HepG2 (cell line): ENCODE measurements at regions not wholly inside any gene's neighbourhood (a gene's known extent, or its start where the extent isn't known, plus 50 kb on each side); places are given as distances from the start of the nearest gene placed in this dataset.

ENCODE experiments used
- ATAC-seq: fragments of 200-7000 bp; cut with Tn5 transposase; 3 replicates; pipeline ENCODE4 v1.9.1; 2020; ENCODE audit warnings: mild to moderate bottlenecking, moderate library complexity
- BruUV-seq: library from RNA; stranded (reverse); fragments of 400-500 nt; replicated peaks from 2 replicates; lab custom pipeline; 2021; lab: Mats Ljungman, UMichigan
- CTCF ChIA-PET: fragments of 300-600 bp; formaldehyde crosslinking; extraction: SDS; loops from one replicate; lab custom pipeline; 2021; ENCODE audit warnings: low total read pairs, inconsistent platforms, low intra/inter-chr PET ratio; lab: Yijun Ruan, JAX
- POLR2A ChIA-PET: fragments of 350-600 bp; sonication (Branson Sonifier 250); formaldehyde crosslinking; loops from one replicate; lab custom pipeline; 2020; ENCODE audit warnings: antibody characterized with exemption, inconsistent platforms; lab: Yijun Ruan, JAX
- DNase-seq: peaks from one replicate; pipeline ENCODE4 v3.0.0-alpha.2; 2015; ENCODE audit warnings: low spot score
- FAIRE-seq: peaks from 3 replicates; lab custom pipeline; 2011; peaks lifted over from hg19 to GRCh38; lab: Jason Lieb, UNC
- H2AFZ ChIP-seq: one replicate; pipeline ENCODE4 v1.6.1; 2011; ENCODE audit warnings: low read length, inconsistent platforms
- H3K27ac ChIP-seq: fragments of 300-600 bp; 3 replicates; pipeline ENCODE4 v1.8.0; 2011; ENCODE audit warnings: mixed run types, mild to moderate bottlenecking, mixed read lengths, low read length, inconsistent platforms; ENCODE audit not compliant: insufficient read depth; ENCODE audit errors: extremely low read length
- H3K27me3 ChIP-seq, 2 experiments: fragments of 200-600 bp in 1 of 2; 2 replicates in 1 of 2; 3 replicates in 1 of 2; pipeline versions ENCODE4 v1.6.0 to v1.8.0; 2011; ENCODE audit warnings: low read length in 2 of 2, mild to moderate bottlenecking in 2 of 2, moderate library complexity in 2 of 2, inconsistent platforms in 1 of 2; ENCODE audit not compliant: insufficient read depth in 2 of 2, control insufficient read depth in 1 of 2
- H3K36me3 ChIP-seq, 2 experiments: fragments of 200-600 bp in 1 of 2; replicated peaks in 1 of 2; 2 replicates in 1 of 2; 3 replicates in 1 of 2; pipeline versions ENCODE4 v1.5.1 to v1.8.0; 2011; ENCODE audit warnings: low read length in 2 of 2, inconsistent platforms in 1 of 2; ENCODE audit not compliant: insufficient read depth in 2 of 2, control insufficient read depth in 1 of 2
- H3K4me1 ChIP-seq: 2 replicates; pipeline ENCODE4 v1.5.1; 2012; ENCODE audit warnings: low read length, inconsistent platforms; ENCODE audit not compliant: insufficient read depth
- H3K4me2 ChIP-seq: 2 replicates; pipeline ENCODE4 v1.6.0; 2011; ENCODE audit warnings: low read depth, low read length, inconsistent platforms
- H3K4me3 ChIP-seq, 3 experiments: fragments of 200-600 bp in 1 of 3; sonication (generic), shearing (Covaris generic) in 1 of 3; replicated peaks in 1 of 3; 2 replicates each; pipeline ENCODE4 v1.5.1; 2011 to 2016; ENCODE audit warnings: low read length in 3 of 3, inconsistent platforms in 2 of 3, low read depth in 2 of 3, mild to moderate bottlenecking in 2 of 3, control low read depth in 1 of 3, mixed read lengths in 1 of 3; ENCODE audit not compliant: insufficient read depth in 1 of 3
- H3K79me2 ChIP-seq: one replicate; pipeline ENCODE4 v1.6.1; 2011; ENCODE audit warnings: low read length, inconsistent platforms; ENCODE audit not compliant: insufficient read depth
- H3K9ac ChIP-seq: 2 replicates; pipeline ENCODE4 v1.6.0; 2011; ENCODE audit warnings: mild to moderate bottlenecking, low read depth, low read length, inconsistent platforms; ENCODE audit not compliant: insufficient read depth
- H3K9me3 ChIP-seq: 2 replicates; pipeline ENCODE4 v1.5.1; 2012; ENCODE audit warnings: mild to moderate bottlenecking, low read length
- H4K20me1 ChIP-seq: 2 replicates; pipeline ENCODE4 v1.6.0; 2011; ENCODE audit warnings: inconsistent platforms, mild to moderate bottlenecking, low read length, moderate library complexity; ENCODE audit not compliant: insufficient read depth
- AKNA ChIP-seq: sonication (generic); formaldehyde crosslinking; IDR thresholded peaks from 2 replicates; pipeline ENCODE4 v1.4.0; 2020; ENCODE audit warnings: missing genetic modification reagents, borderline replicate concordance
- CEBPG ChIP-seq: IDR thresholded peaks from 2 replicates; pipeline ENCODE4 v1.6.1; 2016
- NFYC ChIP-seq: IDR thresholded peaks from 2 replicates; pipeline ENCODE4 v1.6.1; 2016; ENCODE audit warnings: missing genetic modification reagents, missing compliant biosample characterization
- PAWR ChIP-seq: sonication (generic); formaldehyde crosslinking; IDR thresholded peaks from 2 replicates; pipeline ENCODE4 v1.4.0; 2020; ENCODE audit warnings: missing genetic modification reagents, mild to moderate bottlenecking, borderline replicate concordance
- PRMT3 ChIP-seq: sonication (generic); formaldehyde crosslinking; IDR thresholded peaks from 2 replicates; pipeline ENCODE4 v1.8.1; 2022; ENCODE audit warnings: low read depth, mild to moderate bottlenecking, moderate library complexity, missing genetic modification reagents, borderline replicate concordance
- RARA ChIP-seq: IDR thresholded peaks from 2 replicates; pipeline ENCODE4 v1.6.1; 2016; ENCODE audit warnings: missing genetic modification reagents, missing compliant biosample characterization
- RORA ChIP-seq: sonication (generic); formaldehyde crosslinking; IDR thresholded peaks from 2 replicates; pipeline ENCODE4 v1.5.0; 2020; ENCODE audit warnings: mild to moderate bottlenecking, missing genetic modification reagents, moderate library complexity
- SMARCE1 ChIP-seq: fragments of 450-650 bp; IDR thresholded peaks from 2 replicates; pipeline ENCODE4 v1.6.1; 2017; ENCODE audit warnings: borderline replicate concordance
- ZNF605 ChIP-seq: sonication (generic); formaldehyde crosslinking; IDR thresholded peaks from 2 replicates; pipeline ENCODE4 v1.8.0; 2022; ENCODE audit warnings: mild to moderate bottlenecking, missing genetic modification reagents
- ZNF652 ChIP-seq: IDR thresholded peaks from 2 replicates; pipeline ENCODE4 v1.6.1; 2016; ENCODE audit warnings: low read depth, borderline replicate concordance
- ZSCAN9 ChIP-seq: IDR thresholded peaks from 2 replicates; pipeline ENCODE4 v1.6.1; 2016; ENCODE audit warnings: borderline replicate concordance
- WGBS: methylation state at CpG from one replicate; pipeline ENCODE4 v1.1.6; 2017; ENCODE audit warnings: low lambda C conversion rate; 5-methylcytosine and 5-hydroxymethylcytosine counted together
- in situ Hi-C: cut with HindIII; loops from 2 replicates; pipeline ENCODE4 v1.10.0; 2017; ENCODE audit warnings: low pct_unique_long_range_greater_than_20kb; ENCODE audit not compliant: extremely low pct_ligation_motif_present
- intact Hi-C: fragments of 100-400 bp; cut with micrococcal nuclease; formaldehyde crosslinking; loops from one replicate; pipeline ENCODE4 v1.10.0; 2022; ENCODE audit not compliant: unreplicated experiment
- TF ChIP-seq, protein P1 (sequence below): IDR thresholded peaks from 2 replicates; pipeline ENCODE4 v1.6.1; 2016; ENCODE audit warnings: low read depth
- TF ChIP-seq, protein P2 (sequence below): sonication (generic); formaldehyde crosslinking; IDR thresholded peaks from 2 replicates; pipeline ENCODE4 v1.4.0; 2020; ENCODE audit warnings: mild to moderate bottlenecking, missing genetic modification reagents
- TF ChIP-seq, protein P3 (sequence below): sonication (generic); formaldehyde crosslinking; IDR thresholded peaks from 2 replicates; pipeline ENCODE4 v1.5.0; 2020; ENCODE audit warnings: missing genetic modification reagents
- TF ChIP-seq, protein P4 (sequence below): IDR thresholded peaks from 2 replicates; pipeline ENCODE4 v1.6.1; 2016

DNA sequence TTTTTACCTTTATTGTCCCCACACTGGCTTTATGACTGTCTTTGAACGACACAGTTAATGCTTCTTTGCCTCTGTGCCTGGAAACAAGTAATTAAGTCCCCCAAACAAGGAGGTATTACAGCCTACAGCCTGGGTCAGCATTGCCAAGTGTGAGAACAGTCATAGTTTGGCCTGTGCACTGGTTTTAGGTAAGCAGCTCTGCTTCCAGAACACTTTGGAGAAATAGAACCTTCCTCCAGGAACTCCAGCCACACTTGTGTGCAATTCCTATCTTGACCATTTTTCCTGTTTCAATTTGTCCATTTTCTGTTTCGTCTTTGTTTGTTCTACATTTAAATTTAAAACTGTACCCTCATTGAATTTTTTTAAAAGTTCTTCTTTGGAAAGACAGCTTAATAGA, 568.2 kb downstream of the TUSC7 start (continued):
- TF ChIP-seq AKNA = no peak
- no peak for TF ChIP-seq ZNF605 (CRISPR knock-in tag)
- TF ChIP-seq, protein P1, sequence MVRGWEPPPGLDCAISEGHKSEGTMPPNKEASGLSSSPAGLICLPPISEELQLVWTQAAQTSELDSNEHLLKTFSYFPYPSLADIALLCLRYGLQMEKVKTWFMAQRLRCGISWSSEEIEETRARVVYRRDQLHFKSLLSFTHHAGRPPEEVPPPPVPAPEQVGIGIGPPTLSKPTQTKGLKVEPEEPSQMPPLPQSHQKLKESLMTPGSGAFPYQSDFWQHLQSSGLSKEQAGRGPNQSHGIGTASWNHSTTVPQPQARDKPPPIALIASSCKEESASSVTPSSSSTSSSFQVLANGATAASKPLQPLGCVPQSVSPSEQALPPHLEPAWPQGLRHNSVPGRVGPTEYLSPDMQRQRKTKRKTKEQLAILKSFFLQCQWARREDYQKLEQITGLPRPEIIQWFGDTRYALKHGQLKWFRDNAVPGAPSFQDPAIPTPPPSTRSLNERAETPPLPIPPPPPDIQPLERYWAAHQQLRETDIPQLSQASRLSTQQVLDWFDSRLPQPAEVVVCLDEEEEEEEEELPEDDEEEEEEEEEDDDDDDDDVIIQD (CRISPR knock-in tag) = no peak

GRCh38 chr3:117278424-117279190, 569.0 kb downstream of the TUSC7 start:
- no peaks in the 10 kb centered on the region for H3K9me3 ChIP-seq
- DNase-seq = peak; percentile 28
- no peaks in the 10 kb centered on the region for H3K36me3 ChIP-seq
- FAIRE-seq = no peak
- intact Hi-C loops (no loop called here), in situ Hi-C loops (no loop called here)
- CTCF ChIA-PET = no interaction called here
- POLR2A ChIA-PET = no interaction called here
- H3K4me2 ChIP-seq = no peak overlapping the region
- no TSS peak for BruUV-seq
- peak; percentile 97 for ATAC-seq
- WGBS = 0% methylated on average over 5 of the region's 5 CpGs
- no peak overlapping the region for H2AFZ ChIP-seq
- no peak overlapping the region for H3K27ac ChIP-seq
- H3K9ac ChIP-seq = no peak overlapping the region
- no peak overlapping the region for H3K4me3 ChIP-seq
- no peaks in the 10 kb centered on the region for H3K27me3 ChIP-seq
- H4K20me1 ChIP-seq = no peaks in the 10 kb centered on the region
- H3K4me1 ChIP-seq = peaks cover 10% of the 10 kb centered on the region; the same call in 1 of the 2 replicates
- H3K79me2 ChIP-seq = no peaks in the 10 kb centered on the region
- no peak for TF ChIP-seq CEBPG (CRISPR knock-in tag)
- 0 out of 2 replicates have a peak, but pooled peaks have one; percentile 22 for TF ChIP-seq RARA
- no peak for TF ChIP-seq ZSCAN9 (CRISPR knock-in tag)
- TF ChIP-seq, protein P2, sequence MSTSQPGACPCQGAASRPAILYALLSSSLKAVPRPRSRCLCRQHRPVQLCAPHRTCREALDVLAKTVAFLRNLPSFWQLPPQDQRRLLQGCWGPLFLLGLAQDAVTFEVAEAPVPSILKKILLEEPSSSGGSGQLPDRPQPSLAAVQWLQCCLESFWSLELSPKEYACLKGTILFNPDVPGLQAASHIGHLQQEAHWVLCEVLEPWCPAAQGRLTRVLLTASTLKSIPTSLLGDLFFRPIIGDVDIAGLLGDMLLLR = no peak
- no peak for TF ChIP-seq SMARCE1
- TF ChIP-seq ZNF652 (CRISPR knock-in tag) = no peak
- TF ChIP-seq, protein P3, sequence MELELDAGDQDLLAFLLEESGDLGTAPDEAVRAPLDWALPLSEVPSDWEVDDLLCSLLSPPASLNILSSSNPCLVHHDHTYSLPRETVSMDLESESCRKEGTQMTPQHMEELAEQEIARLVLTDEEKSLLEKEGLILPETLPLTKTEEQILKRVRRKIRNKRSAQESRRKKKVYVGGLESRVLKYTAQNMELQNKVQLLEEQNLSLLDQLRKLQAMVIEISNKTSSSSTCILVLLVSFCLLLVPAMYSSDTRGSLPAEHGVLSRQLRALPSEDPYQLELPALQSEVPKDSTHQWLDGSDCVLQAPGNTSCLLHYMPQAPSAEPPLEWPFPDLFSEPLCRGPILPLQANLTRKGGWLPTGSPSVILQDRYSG (CRISPR knock-in tag) = no peak
- TF ChIP-seq, protein P4, sequence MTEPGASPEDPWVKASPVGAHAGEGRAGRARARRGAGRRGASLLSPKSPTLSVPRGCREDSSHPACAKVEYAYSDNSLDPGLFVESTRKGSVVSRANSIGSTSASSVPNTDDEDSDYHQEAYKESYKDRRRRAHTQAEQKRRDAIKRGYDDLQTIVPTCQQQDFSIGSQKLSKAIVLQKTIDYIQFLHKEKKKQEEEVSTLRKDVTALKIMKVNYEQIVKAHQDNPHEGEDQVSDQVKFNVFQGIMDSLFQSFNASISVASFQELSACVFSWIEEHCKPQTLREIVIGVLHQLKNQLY (CRISPR knock-in tag) = no peak
- TF ChIP-seq PAWR (CRISPR knock-in tag) = no peak
- no peak for TF ChIP-seq PRMT3 (CRISPR knock-in tag)
- no peak for TF ChIP-seq RORA (CRISPR knock-in tag)
- TF ChIP-seq NFYC (CRISPR knock-in tag) = no peak
